ENCODE measurements at regions not wholly inside any gene's neighbourhood (a gene's known extent, or its start where the extent isn't known, plus 50 kb on each side); places are given as distances from the start of the nearest gene placed in this dataset.

DNA sequence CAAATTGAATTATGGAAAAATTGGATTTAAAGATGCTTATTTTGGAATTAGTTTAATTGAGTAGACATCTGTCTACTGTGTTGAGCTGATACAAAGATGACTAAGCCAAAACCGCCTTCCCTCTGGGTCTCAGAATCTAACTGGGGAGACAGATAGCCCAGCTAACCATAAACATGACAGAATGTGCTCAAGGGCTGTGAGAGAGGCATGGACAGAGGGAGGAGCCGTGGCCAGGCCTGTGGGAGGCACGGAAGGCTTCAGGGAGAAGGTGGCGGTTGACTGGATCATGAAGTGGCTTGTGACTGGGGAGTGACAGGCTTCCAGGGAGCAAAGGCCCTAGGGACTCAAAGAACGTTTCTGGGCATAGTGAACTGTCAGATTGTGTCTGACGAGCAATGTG, 74.6 kb downstream of the DACT1 start:
- H3K27me3 ChIP-seq (ENCODE audit: control insufficient read depth in 1 of 2, insufficient read depth in 2 of 2, low read length in 2 of 2) = no peaks in the 10 kb centered on the region
- H3K9ac ChIP-seq (ENCODE audit: low read depth in 1 of 2, low read length in 2 of 2) = no peak overlapping the region
- H3K9me3 ChIP-seq (ENCODE audit: control insufficient read depth in 1 of 2, low read length in 2 of 2) = no peaks in the 10 kb centered on the region
- no peaks in the 10 kb centered on the region for H3K36me3 ChIP-seq (ENCODE audit: control insufficient read depth in 1 of 2, insufficient read depth in 2 of 2, low read length in 2 of 2)
- H3K27ac ChIP-seq (ENCODE audit: low read depth, low read length) = no peak overlapping the region
- no peak overlapping the region for H3K4me3 ChIP-seq (ENCODE audit: low read depth in 1 of 2, low read length in 2 of 2)
- no peaks in the 10 kb centered on the region for H3K4me1 ChIP-seq (ENCODE audit: control insufficient read depth in 1 of 2, insufficient read depth in 2 of 2, low read length in 2 of 2)

DNA sequence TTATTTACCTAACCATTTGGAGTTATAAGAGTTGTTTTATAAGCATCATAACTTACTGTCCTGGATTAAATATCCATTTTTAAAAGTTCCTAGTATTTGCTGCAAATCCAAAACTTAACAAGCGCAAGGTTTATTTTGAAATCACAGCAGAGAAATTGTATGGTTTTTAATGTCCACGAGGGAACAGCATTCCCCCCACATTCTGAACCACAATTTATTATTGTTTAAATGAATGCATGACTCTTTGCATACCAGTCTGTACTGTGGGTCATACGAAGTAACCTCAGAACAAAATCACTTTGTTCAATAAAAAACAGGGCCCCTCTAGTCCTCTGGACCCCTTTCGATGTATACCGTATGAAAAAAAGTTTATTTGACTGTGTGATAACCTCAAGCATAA, 75.9 kb downstream of the DACT1 start:
- no peaks in the 10 kb centered on the region for H3K4me1 ChIP-seq (ENCODE audit: control insufficient read depth in 1 of 2, insufficient read depth in 2 of 2, low read length in 2 of 2)
- no peaks in the 10 kb centered on the region for H3K36me3 ChIP-seq (ENCODE audit: control insufficient read depth in 1 of 2, insufficient read depth in 2 of 2, low read length in 2 of 2)
- no peaks in the 10 kb centered on the region for H3K27me3 ChIP-seq (ENCODE audit: control insufficient read depth in 1 of 2, insufficient read depth in 2 of 2, low read length in 2 of 2)
- no peak overlapping the region for H3K4me3 ChIP-seq (ENCODE audit: low read depth in 1 of 2, low read length in 2 of 2)
- H3K9me3 ChIP-seq (ENCODE audit: control insufficient read depth in 1 of 2, low read length in 2 of 2) = no peaks in the 10 kb centered on the region
- H3K27ac ChIP-seq (ENCODE audit: low read depth, low read length) = no peak overlapping the region
- no peak overlapping the region for H3K9ac ChIP-seq (ENCODE audit: low read depth in 1 of 2, low read length in 2 of 2)

DNA sequence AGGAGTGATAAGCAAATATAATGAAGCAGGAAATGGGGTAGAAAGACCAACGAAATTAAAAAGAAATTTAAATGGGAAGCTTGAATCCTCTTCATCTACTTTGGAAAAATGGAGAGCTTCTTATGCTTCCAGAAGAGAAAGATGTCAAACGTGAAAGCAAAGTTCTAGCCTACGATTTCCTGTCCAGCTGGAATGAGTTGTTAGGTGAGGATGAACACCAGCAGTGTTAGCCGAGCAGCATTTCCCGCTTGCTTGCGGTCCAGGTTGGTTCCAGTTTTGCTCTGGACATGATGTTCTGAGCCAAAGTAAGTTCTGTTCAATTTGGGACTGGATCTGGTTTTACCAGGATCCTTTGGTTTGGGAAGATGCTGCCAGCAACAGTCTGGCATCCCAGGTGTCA, 78.9 kb downstream of the DACT1 start:
- Histone ChIP-seq H3K4me3 (ENCODE audit: low read depth in 1 of 2, low read length in 2 of 2) (peak overlapping the region in 1 of 2 donors; percentile 4), H3K27ac (ENCODE audit: low read depth, low read length) (no peak overlapping the region), H3K4me1 (ENCODE audit: control insufficient read depth in 1 of 2, insufficient read depth in 2 of 2, low read length in 2 of 2) (no peaks in the 10 kb centered on the region), H3K27me3 (ENCODE audit: control insufficient read depth in 1 of 2, insufficient read depth in 2 of 2, low read length in 2 of 2) (no peaks in the 10 kb centered on the region), H3K36me3 (ENCODE audit: control insufficient read depth in 1 of 2, insufficient read depth in 2 of 2, low read length in 2 of 2) (no peaks in the 10 kb centered on the region), H3K9ac (ENCODE audit: low read depth in 1 of 2, low read length in 2 of 2) (no peak overlapping the region), H3K9me3 (ENCODE audit: control insufficient read depth in 1 of 2, low read length in 2 of 2) (no peaks in the 10 kb centered on the region)

DNA sequence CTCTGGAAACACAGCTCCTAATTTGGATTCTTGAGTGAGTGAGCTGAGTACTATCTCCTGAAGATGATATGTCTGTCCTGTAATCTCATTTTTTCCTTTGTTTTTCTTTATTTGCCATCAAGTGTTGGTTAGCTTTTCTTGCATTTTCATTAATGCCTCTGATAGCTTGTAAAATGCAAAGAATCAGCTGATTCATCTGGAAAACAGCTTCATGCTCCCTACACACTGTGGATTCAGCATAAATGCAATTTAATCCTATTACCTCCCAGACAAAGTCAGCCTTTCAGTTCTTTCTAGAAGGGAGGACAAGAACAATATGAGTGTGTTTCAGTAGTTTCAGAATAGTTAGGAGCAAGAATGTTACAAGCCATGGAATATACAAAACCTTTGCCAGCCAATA, 79.4 kb downstream of the DACT1 start:
- Histone ChIP-seq H3K9me3 (ENCODE audit: control insufficient read depth in 1 of 2, low read length in 2 of 2) (no peaks in the 10 kb centered on the region), H3K9ac (ENCODE audit: low read depth in 1 of 2, low read length in 2 of 2) (no peak overlapping the region), H3K4me3 (ENCODE audit: low read depth in 1 of 2, low read length in 2 of 2) (peak overlapping the region in 1 of 2 donors; percentile 4), H3K4me1 (ENCODE audit: control insufficient read depth in 1 of 2, insufficient read depth in 2 of 2, low read length in 2 of 2) (no peaks in the 10 kb centered on the region), H3K27me3 (ENCODE audit: control insufficient read depth in 1 of 2, insufficient read depth in 2 of 2, low read length in 2 of 2) (no peaks in the 10 kb centered on the region), H3K36me3 (ENCODE audit: control insufficient read depth in 1 of 2, insufficient read depth in 2 of 2, low read length in 2 of 2) (no peaks in the 10 kb centered on the region), H3K27ac (ENCODE audit: low read depth, low read length) (no peak overlapping the region)

- no peak overlapping the region for H3K9ac ChIP-seq (ENCODE audit: low read depth in 1 of 2, low read length in 2 of 2)
- H3K9me3 ChIP-seq (ENCODE audit: control insufficient read depth in 1 of 2, low read length in 2 of 2) = no peaks in the 10 kb centered on the region
- H3K4me1 ChIP-seq (ENCODE audit: control insufficient read depth in 1 of 2, insufficient read depth in 2 of 2, low read length in 2 of 2) = no peaks in the 10 kb centered on the region
- H3K36me3 ChIP-seq (ENCODE audit: control insufficient read depth in 1 of 2, insufficient read depth in 2 of 2, low read length in 2 of 2) = no peaks in the 10 kb centered on the region
- no peaks in the 10 kb centered on the region for H3K27me3 ChIP-seq (ENCODE audit: control insufficient read depth in 1 of 2, insufficient read depth in 2 of 2, low read length in 2 of 2)
- no peak overlapping the region for H3K27ac ChIP-seq (ENCODE audit: low read depth, low read length)
- no peak overlapping the region for H3K4me3 ChIP-seq (ENCODE audit: low read depth in 1 of 2, low read length in 2 of 2)
Observed at GRCh38 chr14:58717813-58718212, 80.1 kb downstream of the DACT1 start.

DNA sequence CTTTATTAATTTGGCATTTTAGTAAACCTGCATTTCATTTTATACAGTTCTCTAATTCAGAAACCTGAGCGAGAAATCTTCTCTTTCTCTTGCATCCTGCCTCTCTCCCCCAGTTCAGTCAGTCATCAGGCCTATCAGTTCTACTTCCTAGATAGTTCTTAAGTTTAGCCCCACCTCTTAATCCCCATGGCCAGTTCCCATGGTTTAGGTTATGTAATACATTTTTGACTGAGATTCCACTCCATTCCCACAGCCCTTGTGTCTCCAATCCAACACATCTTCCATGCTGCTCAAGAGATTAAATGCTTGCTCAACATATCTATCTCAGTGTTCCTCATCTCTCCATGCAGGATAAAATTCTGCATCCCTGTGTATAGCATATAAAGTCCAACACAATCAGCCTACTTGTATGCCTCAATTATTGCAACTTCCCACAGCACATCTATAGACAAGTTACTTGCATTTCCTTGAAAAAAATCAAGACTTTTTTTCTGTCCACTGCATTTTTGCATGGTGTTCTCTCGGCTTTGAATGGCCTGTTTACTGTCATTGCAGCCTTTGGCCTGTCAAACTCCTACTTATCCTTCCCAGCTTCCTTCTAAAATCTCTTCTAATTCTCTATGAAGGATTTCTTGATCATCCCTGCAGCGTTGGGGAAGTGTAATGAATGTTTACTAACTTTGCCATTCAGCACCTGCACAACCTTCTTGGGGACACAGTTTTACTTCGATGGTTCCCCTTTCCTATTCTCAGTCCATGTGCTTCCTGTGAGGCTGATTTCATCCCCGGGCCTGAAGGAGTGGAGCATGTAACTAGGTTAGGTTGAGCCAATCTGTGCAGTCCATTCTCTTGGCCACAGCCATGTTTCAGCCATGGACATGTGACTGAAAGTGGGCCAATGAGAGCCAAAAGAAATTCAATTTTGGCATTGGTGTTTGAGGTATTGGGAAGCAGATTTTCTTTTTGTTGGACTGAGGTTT, 80.8 kb downstream of the DACT1 start:
- H3K4me3 ChIP-seq (ENCODE audit: low read depth in 1 of 2, low read length in 2 of 2) = no peak overlapping the region
- no peaks in the 10 kb centered on the region for H3K9me3 ChIP-seq (ENCODE audit: control insufficient read depth in 1 of 2, low read length in 2 of 2)
- H3K27ac ChIP-seq (ENCODE audit: low read depth, low read length) = no peak overlapping the region
- H3K36me3 ChIP-seq (ENCODE audit: control insufficient read depth in 1 of 2, insufficient read depth in 2 of 2, low read length in 2 of 2) = no peaks in the 10 kb centered on the region
- no peaks in the 10 kb centered on the region for H3K27me3 ChIP-seq (ENCODE audit: control insufficient read depth in 1 of 2, insufficient read depth in 2 of 2, low read length in 2 of 2)
- no peaks in the 10 kb centered on the region for H3K4me1 ChIP-seq (ENCODE audit: control insufficient read depth in 1 of 2, insufficient read depth in 2 of 2, low read length in 2 of 2)
- H3K9ac ChIP-seq (ENCODE audit: low read depth in 1 of 2, low read length in 2 of 2) = no peak overlapping the region

GRCh38 chr14:58721723-58722122, 84.0 kb downstream of the DACT1 start:
- H3K27ac ChIP-seq (ENCODE audit: low read depth, low read length) = no peak overlapping the region
- H3K4me3 ChIP-seq (ENCODE audit: low read depth in 1 of 2, low read length in 2 of 2) = no peak overlapping the region
- no peaks in the 10 kb centered on the region for H3K9me3 ChIP-seq (ENCODE audit: control insufficient read depth in 1 of 2, low read length in 2 of 2)
- H3K4me1 ChIP-seq (ENCODE audit: control insufficient read depth in 1 of 2, insufficient read depth in 2 of 2, low read length in 2 of 2) = no peaks in the 10 kb centered on the region
- H3K36me3 ChIP-seq (ENCODE audit: control insufficient read depth in 1 of 2, insufficient read depth in 2 of 2, low read length in 2 of 2) = no peaks in the 10 kb centered on the region
- no peaks in the 10 kb centered on the region for H3K27me3 ChIP-seq (ENCODE audit: control insufficient read depth in 1 of 2, insufficient read depth in 2 of 2, low read length in 2 of 2)
- H3K9ac ChIP-seq (ENCODE audit: low read depth in 1 of 2, low read length in 2 of 2) = no peak overlapping the region

DNA sequence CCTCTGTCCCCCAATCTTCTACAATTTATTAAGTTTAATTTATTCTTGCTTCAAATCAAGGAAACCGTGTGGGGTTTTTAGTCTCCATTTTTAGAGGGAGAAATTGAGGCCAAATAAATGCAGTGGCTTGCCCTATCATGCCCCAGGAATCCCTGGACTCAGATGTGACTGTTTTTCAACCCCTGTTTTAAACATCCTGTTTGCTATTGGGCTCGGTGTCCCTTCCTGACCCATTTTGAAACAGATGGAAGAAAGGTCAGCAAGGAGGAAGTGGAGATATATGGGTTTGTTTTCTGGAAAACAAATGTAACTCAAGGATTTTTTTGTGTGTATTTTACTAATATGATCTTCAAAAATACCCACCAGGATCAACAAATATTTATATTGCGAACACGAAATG, 84.7 kb downstream of the DACT1 start:
- Histone ChIP-seq H3K36me3 (ENCODE audit: control insufficient read depth in 1 of 2, insufficient read depth in 2 of 2, low read length in 2 of 2) (no peaks in the 10 kb centered on the region), H3K9me3 (ENCODE audit: control insufficient read depth in 1 of 2, low read length in 2 of 2) (no peaks in the 10 kb centered on the region), H3K4me1 (ENCODE audit: control insufficient read depth in 1 of 2, insufficient read depth in 2 of 2, low read length in 2 of 2) (no peaks in the 10 kb centered on the region), H3K9ac (ENCODE audit: low read depth in 1 of 2, low read length in 2 of 2) (no peak overlapping the region), H3K27me3 (ENCODE audit: control insufficient read depth in 1 of 2, insufficient read depth in 2 of 2, low read length in 2 of 2) (no peaks in the 10 kb centered on the region), H3K4me3 (ENCODE audit: low read depth in 1 of 2, low read length in 2 of 2) (no peak overlapping the region), H3K27ac (ENCODE audit: low read depth, low read length) (no peak overlapping the region)

DNA sequence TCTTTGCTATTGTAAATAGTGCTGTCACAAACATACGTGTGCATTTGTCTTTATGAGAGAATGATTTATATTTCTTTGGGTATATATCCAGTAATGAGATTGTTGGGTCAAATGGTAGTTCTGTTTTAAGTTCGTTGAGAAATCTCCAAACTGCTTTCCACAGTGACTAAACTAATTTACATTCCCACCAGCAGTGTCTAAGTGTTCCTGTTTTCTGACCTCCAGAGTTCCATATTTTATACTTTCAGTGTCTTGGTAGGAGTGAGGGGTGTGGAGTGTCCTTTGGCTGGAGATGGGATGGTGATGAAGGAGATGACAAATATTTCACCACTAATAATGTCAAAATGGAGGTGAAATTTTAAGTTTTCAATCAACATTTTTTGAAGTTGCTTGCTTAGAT, 86.4 kb downstream of the DACT1 start:
- H3K4me3 ChIP-seq (ENCODE audit: low read depth in 1 of 2, low read length in 2 of 2) = no peak overlapping the region
- H3K27ac ChIP-seq (ENCODE audit: low read depth, low read length) = no peak overlapping the region
- no peak overlapping the region for H3K9ac ChIP-seq (ENCODE audit: low read depth in 1 of 2, low read length in 2 of 2)
- H3K9me3 ChIP-seq (ENCODE audit: control insufficient read depth in 1 of 2, low read length in 2 of 2) = no peaks in the 10 kb centered on the region
- H3K36me3 ChIP-seq (ENCODE audit: control insufficient read depth in 1 of 2, insufficient read depth in 2 of 2, low read length in 2 of 2) = no peaks in the 10 kb centered on the region
- no peaks in the 10 kb centered on the region for H3K4me1 ChIP-seq (ENCODE audit: control insufficient read depth in 1 of 2, insufficient read depth in 2 of 2, low read length in 2 of 2)
- H3K27me3 ChIP-seq (ENCODE audit: control insufficient read depth in 1 of 2, insufficient read depth in 2 of 2, low read length in 2 of 2) = no peaks in the 10 kb centered on the region

DNA sequence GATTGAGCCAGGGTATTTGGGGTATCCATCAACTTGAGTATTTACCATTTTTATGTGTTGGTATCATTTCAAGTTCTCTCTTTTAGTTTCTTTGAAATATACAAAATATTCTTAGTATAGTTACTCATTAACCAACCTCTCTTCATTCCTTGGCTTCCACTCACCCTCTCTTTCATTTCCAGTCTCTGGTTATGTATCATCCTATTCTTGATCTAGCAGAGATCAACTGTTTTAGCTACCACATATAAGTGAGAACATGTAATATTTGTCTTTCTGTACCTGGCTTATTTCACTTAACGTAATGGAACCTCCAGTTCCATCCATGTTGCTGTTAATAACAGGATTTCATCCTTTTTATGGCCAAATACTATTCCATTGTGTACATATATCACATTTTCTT, 86.9 kb downstream of the DACT1 start:
- Histone ChIP-seq H3K4me1 (ENCODE audit: control insufficient read depth in 1 of 2, insufficient read depth in 2 of 2, low read length in 2 of 2) (no peaks in the 10 kb centered on the region), H3K27ac (ENCODE audit: low read depth, low read length) (no peak overlapping the region), H3K9me3 (ENCODE audit: control insufficient read depth in 1 of 2, low read length in 2 of 2) (no peaks in the 10 kb centered on the region), H3K27me3 (ENCODE audit: control insufficient read depth in 1 of 2, insufficient read depth in 2 of 2, low read length in 2 of 2) (no peaks in the 10 kb centered on the region), H3K9ac (ENCODE audit: low read depth in 1 of 2, low read length in 2 of 2) (no peak overlapping the region), H3K36me3 (ENCODE audit: control insufficient read depth in 1 of 2, insufficient read depth in 2 of 2, low read length in 2 of 2) (no peaks in the 10 kb centered on the region), H3K4me3 (ENCODE audit: low read depth in 1 of 2, low read length in 2 of 2) (no peak overlapping the region)

Data from duodenal mucosa (tissue), 2 donors.